Esophagus (tissue), 2 donors: ENCODE measurements at regions not wholly inside any gene's neighbourhood (a gene's known extent, or its start where the extent isn't known, plus 50 kb on each side); places are given as distances from the start of the nearest gene placed in this dataset.

ENCODE experiments used
- H3K27ac ChIP-seq, 2 donors: one replicate each; pipeline ENCODE4 v1.5.1; 2013; ENCODE audit warnings: low read depth in 2 of 2, mild to moderate bottlenecking in 2 of 2, inconsistent platforms in 1 of 2, low read length in 1 of 2, moderate library complexity in 1 of 2
- H3K27me3 ChIP-seq, 2 donors: one replicate each; pipeline ENCODE4 v1.6.1; 2013; ENCODE audit warnings: low read length in 2 of 2, control low read depth in 1 of 2, mild to moderate bottlenecking in 1 of 2; ENCODE audit not compliant: insufficient read depth in 2 of 2, control insufficient read depth in 1 of 2
- H3K36me3 ChIP-seq, 2 donors: one replicate each; pipeline ENCODE4 v1.6.1; 2013; ENCODE audit warnings: low read length in 1 of 2; ENCODE audit not compliant: control insufficient read depth in 2 of 2, insufficient read depth in 2 of 2
- H3K4me1 ChIP-seq, 2 donors: one replicate each; pipeline ENCODE4 v1.6.1; 2013; ENCODE audit warnings: low read length in 1 of 2; ENCODE audit not compliant: control insufficient read depth in 2 of 2, insufficient read depth in 2 of 2
- H3K4me3 ChIP-seq, 2 donors: one replicate each; pipeline ENCODE4 v1.5.1; 2013; ENCODE audit warnings: low read length in 2 of 2, mild to moderate bottlenecking in 2 of 2, low read depth in 1 of 2, moderate library complexity in 1 of 2
- H3K9me3 ChIP-seq, 2 donors: one replicate each; pipeline ENCODE4 v1.6.1; 2013; ENCODE audit warnings: mild to moderate bottlenecking in 2 of 2, low read depth in 1 of 2, low read length in 1 of 2, moderate library complexity in 1 of 2; ENCODE audit not compliant: control insufficient read depth in 2 of 2, insufficient read depth in 1 of 2
- whole genome bisulfite sequencing, 2 donors: extraction: QIAGEN DNeasy Blood & Tissue Kit; methylation state at CpG; one replicate each; pipeline ENCODE4 v1.1.7; 2013; 5-methylcytosine and 5-hydroxymethylcytosine counted together
- donor health status: healthy with polysubstance abuse.
- donor health status: Bipolar disorder and iron deficiency.

GRCh38 chr3:71979175-71979574 is 194.2 kb upstream of the PROK2 start:
- Histone ChIP-seq H3K27me3 (no peaks in the 10 kb centered on the region), H3K4me1 (peaks cover 0 to 4% of the 10 kb centered on the region in 2 donors), H3K4me3 (no peak overlapping the region), H3K36me3 (no peaks in the 10 kb centered on the region), H3K27ac (no peak overlapping the region), H3K9me3 (no peaks in the 10 kb centered on the region)
- 68 to 82% methylated on average over 3 of the region's 3 CpGs for whole genome bisulfite sequencing, 2 donors

GRCh38 chr3:71978150-71978721 is 193.3 kb upstream of the PROK2 start:
- Histone ChIP-seq H3K36me3 (no peaks in the 10 kb centered on the region), H3K27me3 (no peaks in the 10 kb centered on the region), H3K4me1 (peaks cover 0 to 4% of the 10 kb centered on the region in 2 donors), H3K27ac (no peak overlapping the region), H3K9me3 (no peaks in the 10 kb centered on the region), H3K4me3 (no peak overlapping the region)
- WGBS, 2 donors = 41 to 42% methylated on average over 7 of the region's 7 CpGs

GRCh38 chr3:71977525-71977924 is 192.6 kb upstream of the PROK2 start:
- H3K27ac ChIP-seq = no peak overlapping the region
- H3K36me3 ChIP-seq = no peaks in the 10 kb centered on the region
- no peaks in the 10 kb centered on the region for H3K9me3 ChIP-seq
- peaks cover 0 to 3% of the 10 kb centered on the region in 2 donors for H3K4me1 ChIP-seq
- no peak overlapping the region for H3K4me3 ChIP-seq
- H3K27me3 ChIP-seq = no peaks in the 10 kb centered on the region
- WGBS, 2 donors = 48 to 49% methylated on average over 4 of the region's 4 CpGs

GRCh38 chr3:71975573-71975972 is 190.6 kb upstream of the PROK2 start:
- Histone ChIP-seq H3K36me3 (no peaks in the 10 kb centered on the region), H3K27me3 (no peaks in the 10 kb centered on the region), H3K4me3 (no peak overlapping the region), H3K4me1 (peaks cover 0 to 2% of the 10 kb centered on the region in 2 donors), H3K27ac (no peak overlapping the region), H3K9me3 (no peaks in the 10 kb centered on the region)
- 91 to 95% methylated on average over 2 of the region's 2 CpGs for WGBS, 2 donors

GRCh38 chr3:71974786-71975185 is 189.8 kb upstream of the PROK2 start:
- Histone ChIP-seq H3K9me3 (no peaks in the 10 kb centered on the region), H3K4me3 (no peak overlapping the region), H3K27me3 (no peaks in the 10 kb centered on the region), H3K4me1 (peaks cover 0 to 2% of the 10 kb centered on the region in 2 donors), H3K36me3 (no peaks in the 10 kb centered on the region), H3K27ac (no peak overlapping the region)
- WGBS, 2 donors = 82 to 90% methylated on average over 3 of the region's 3 CpGs

- H3K4me1 ChIP-seq = peaks cover 0 to 2% of the 10 kb centered on the region in 2 donors
- H3K4me3 ChIP-seq = no peak overlapping the region
- no peak overlapping the region for H3K27ac ChIP-seq
- no peaks in the 10 kb centered on the region for H3K9me3 ChIP-seq
- WGBS, 2 donors = 77 to 80% methylated on average over 7 of the region's 7 CpGs
- H3K36me3 ChIP-seq = no peaks in the 10 kb centered on the region
- no peaks in the 10 kb centered on the region for H3K27me3 ChIP-seq
Observed at GRCh38 chr3:71973274-71974030, 188.5 kb upstream of the PROK2 start.

- Histone ChIP-seq H3K27me3 (no peaks in the 10 kb centered on the region), H3K27ac (no peak overlapping the region), H3K4me1 (peaks cover 0 to 2% of the 10 kb centered on the region in 2 donors), H3K9me3 (no peaks in the 10 kb centered on the region), H3K36me3 (no peaks in the 10 kb centered on the region), H3K4me3 (no peak overlapping the region)
- 51 to 60% methylated on average over 5 of the region's 5 CpGs for WGBS, 2 donors
Observed at GRCh38 chr3:71972031-71972430, 187.1 kb upstream of the PROK2 start.

- Histone ChIP-seq H3K36me3 (no peaks in the 10 kb centered on the region), H3K4me1 (peaks cover 0 to 2% of the 10 kb centered on the region in 2 donors), H3K4me3 (no peak overlapping the region), H3K9me3 (no peaks in the 10 kb centered on the region), H3K27me3 (no peaks in the 10 kb centered on the region), H3K27ac (no peak overlapping the region)
- 73 to 82% methylated on average over 4 of the region's 4 CpGs for WGBS, 2 donors
Observed at GRCh38 chr3:71968544-71968943, 183.6 kb upstream of the PROK2 start.

GRCh38 chr3:71966185-71966584 is 181.2 kb upstream of the PROK2 start:
- Histone ChIP-seq H3K4me3 (no peak overlapping the region), H3K36me3 (no peaks in the 10 kb centered on the region), H3K9me3 (no peaks in the 10 kb centered on the region), H3K27me3 (no peaks in the 10 kb centered on the region), H3K4me1 (no peaks in the 10 kb centered on the region), H3K27ac (no peak overlapping the region)
- WGBS, 2 donors = 70 to 73% methylated on average over 3 of the region's 3 CpGs

GRCh38 chr3:71964170-71964569 is 179.2 kb upstream of the PROK2 start:
- WGBS, 2 donors = 59 to 90% methylated on average over 1 of the region's 1 CpG
- no peaks in the 10 kb centered on the region for H3K27me3 ChIP-seq
- no peaks in the 10 kb centered on the region for H3K9me3 ChIP-seq
- H3K4me1 ChIP-seq = no peaks in the 10 kb centered on the region
- no peak overlapping the region for H3K27ac ChIP-seq
- no peaks in the 10 kb centered on the region for H3K36me3 ChIP-seq
- H3K4me3 ChIP-seq = no peak overlapping the region
